Skeletal muscle tissue (tissue), 3 donors: ENCODE measurements at regions not wholly inside any gene's neighbourhood (a gene's known extent, or its start where the extent isn't known, plus 50 kb on each side); places are given as distances from the start of the nearest gene placed in this dataset.
"Not testable (repeated sequence)": the region's sequence is repeated elsewhere in the genome, so short reads cannot be mapped to it uniquely, and the experiment has no call there.

ENCODE experiments used
- H3K27ac ChIP-seq: one replicate; pipeline ENCODE4 v1.7.0; 2013; ENCODE audit warnings: mild to moderate bottlenecking, low read depth, low read length, inconsistent platforms
- H3K27me3 ChIP-seq, 3 donors: one replicate each; pipeline ENCODE4 v1.7.0; 2013; ENCODE audit warnings: low read length in 3 of 3; ENCODE audit not compliant: control insufficient read depth in 3 of 3, insufficient read depth in 3 of 3
- H3K36me3 ChIP-seq, 3 donors: one replicate each; pipeline ENCODE4 v1.7.0; 2013; ENCODE audit warnings: low read length in 3 of 3; ENCODE audit not compliant: control insufficient read depth in 3 of 3, insufficient read depth in 3 of 3
- H3K4me1 ChIP-seq, 3 donors: one replicate each; pipeline ENCODE4 v1.7.0; 2013; ENCODE audit warnings: low read length in 3 of 3, mild to moderate bottlenecking in 3 of 3; ENCODE audit not compliant: control insufficient read depth in 3 of 3, insufficient read depth in 3 of 3
- H3K4me3 ChIP-seq, 3 donors: one replicate each; pipeline ENCODE4 v1.7.0; 2013; ENCODE audit warnings: low read length in 3 of 3
- H3K9ac ChIP-seq, 3 donors: one replicate each; pipeline ENCODE4 v1.7.0; 2013; ENCODE audit warnings: low read length in 3 of 3, mild to moderate bottlenecking in 3 of 3, moderate library complexity in 2 of 3, low read depth in 1 of 3
- H3K9me3 ChIP-seq, 3 donors: one replicate each; pipeline ENCODE4 v1.7.0; 2013; ENCODE audit warnings: low read length in 3 of 3; ENCODE audit not compliant: control insufficient read depth in 3 of 3
- donor health status: Osteomylitis.

DNA sequence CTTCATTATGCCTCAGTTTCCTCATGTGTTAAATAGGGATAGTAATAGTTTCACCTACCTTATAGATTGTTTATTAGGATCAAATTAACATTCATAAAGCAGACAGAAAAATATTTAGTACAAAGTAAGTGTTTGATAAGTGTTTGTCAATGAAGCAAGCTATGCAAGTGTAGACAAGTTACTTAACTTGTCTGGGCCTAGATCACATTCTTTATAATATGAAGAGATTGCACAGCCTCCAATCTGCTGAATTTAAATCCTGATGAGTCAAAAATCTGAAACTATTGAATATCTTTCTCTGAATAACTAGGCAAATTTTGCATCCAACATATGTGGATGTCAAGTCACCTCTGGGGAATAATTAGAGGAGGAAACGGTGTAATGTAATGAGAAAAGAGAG, 170.5 kb downstream of the MZT1 start:
- H3K4me3 ChIP-seq: no peak overlapping the region
- H3K9me3 ChIP-seq: no peaks in the 10 kb centered on the region
- no peaks in the 10 kb centered on the region for H3K36me3 ChIP-seq
- H3K4me1 ChIP-seq: no peaks in the 10 kb centered on the region
- no peak overlapping the region for H3K27ac ChIP-seq
- H3K9ac ChIP-seq: no peak overlapping the region
- no peaks in the 10 kb centered on the region for H3K27me3 ChIP-seq

DNA sequence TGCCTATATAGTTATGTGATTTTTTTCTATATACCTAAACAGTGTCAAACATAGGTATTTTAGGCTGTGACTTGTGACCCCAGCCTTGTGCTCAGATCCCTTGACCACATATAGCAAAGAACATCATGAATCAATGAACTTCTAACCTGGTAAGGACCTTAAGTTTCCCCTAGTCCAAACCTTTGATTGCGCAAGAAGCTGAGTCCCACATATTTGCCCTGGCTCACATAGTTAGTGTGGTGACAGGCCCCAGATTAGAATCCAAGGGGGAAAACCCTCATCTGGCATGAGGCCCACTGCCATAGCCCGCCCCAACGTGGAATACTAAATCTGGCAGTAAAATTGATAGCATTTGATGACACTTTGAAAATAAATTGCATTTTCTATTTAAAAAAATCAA, 171.8 kb downstream of the MZT1 start:
- H3K4me1 ChIP-seq: no peaks in the 10 kb centered on the region
- H3K36me3 ChIP-seq: no peaks in the 10 kb centered on the region
- H3K4me3 ChIP-seq: no peak overlapping the region
- no peak overlapping the region for H3K9ac ChIP-seq
- H3K27me3 ChIP-seq: no peaks in the 10 kb centered on the region
- H3K27ac ChIP-seq: no peak overlapping the region
- H3K9me3 ChIP-seq: no peaks in the 10 kb centered on the region

- no peaks in the 10 kb centered on the region for H3K27me3 ChIP-seq
- H3K27ac ChIP-seq: no peak overlapping the region
- H3K36me3 ChIP-seq: no peaks in the 10 kb centered on the region
- no peaks in the 10 kb centered on the region for H3K4me1 ChIP-seq
- H3K4me3 ChIP-seq: no peak overlapping the region
- no peak overlapping the region for H3K9ac ChIP-seq
- H3K9me3 ChIP-seq: no peaks in the 10 kb centered on the region
Observed at GRCh38 chr13:72552731-72553130, 174.7 kb downstream of the MZT1 start.

DNA sequence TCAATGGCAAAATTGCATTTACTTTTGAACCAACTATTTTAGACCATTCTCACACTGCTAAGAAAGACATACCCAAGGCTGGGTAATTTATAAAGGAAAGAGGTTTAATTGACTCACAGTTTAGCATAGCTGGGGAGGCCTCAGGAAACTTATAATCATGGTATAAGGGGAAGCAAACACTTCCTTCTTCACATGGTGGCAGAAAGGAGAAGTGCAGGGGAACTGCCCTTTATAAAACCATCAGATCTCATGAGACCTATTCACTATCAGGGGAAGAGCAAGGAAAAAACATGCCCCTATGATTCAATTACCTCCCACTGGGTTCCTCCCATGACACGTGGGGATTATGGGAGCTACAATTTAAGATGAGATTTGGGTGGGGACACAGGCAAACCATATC, 181.5 kb downstream of the MZT1 start:
- not testable (repeated sequence) for H3K4me3 ChIP-seq, H3K27me3 ChIP-seq, H3K9me3 ChIP-seq, H3K9ac ChIP-seq, H3K36me3 ChIP-seq, H3K4me1 ChIP-seq, H3K27ac ChIP-seq

DNA sequence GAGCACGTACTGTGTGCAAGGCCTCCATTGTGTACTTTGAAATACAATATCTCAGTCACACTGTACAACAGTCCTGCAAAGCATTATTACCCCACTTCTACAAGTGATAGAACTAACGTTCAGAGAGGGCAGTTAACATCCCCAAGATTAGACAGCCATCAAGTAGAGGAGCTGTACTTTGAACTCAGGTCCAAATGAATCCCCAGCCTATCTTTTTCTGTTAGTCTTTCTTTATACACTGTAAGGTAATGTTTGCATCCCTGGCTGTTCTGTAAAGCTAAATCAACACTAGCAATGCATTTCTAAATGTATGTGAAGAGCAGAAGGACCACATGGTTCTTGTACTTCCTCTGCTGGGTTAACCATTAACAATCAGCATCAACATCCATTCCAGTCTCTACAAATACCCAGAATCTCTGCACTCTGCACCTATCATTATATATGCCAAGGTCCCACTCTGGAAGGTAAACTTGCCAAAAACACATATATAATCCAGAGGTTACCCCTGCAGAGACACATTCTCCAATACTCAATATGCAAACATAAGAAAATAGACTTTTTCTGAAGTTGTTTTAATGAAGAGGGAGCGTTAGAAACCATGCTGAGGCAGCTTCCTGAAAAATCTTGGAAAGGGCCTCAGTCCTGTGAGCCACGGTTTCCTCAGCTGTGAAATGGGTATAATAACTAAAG, 182.3 kb downstream of the MZT1 start:
- Histone ChIP-seq H3K4me3 (no peak overlapping the region), H3K9ac (no peak overlapping the region), H3K27me3 (no peaks in the 10 kb centered on the region), H3K36me3 (no peaks in the 10 kb centered on the region), H3K9me3 (no peaks in the 10 kb centered on the region), H3K4me1 (no peaks in the 10 kb centered on the region), H3K27ac (no peak overlapping the region)

- no peaks in the 10 kb centered on the region for H3K4me1 ChIP-seq
- no peak overlapping the region for H3K4me3 ChIP-seq
- H3K27ac ChIP-seq: no peak overlapping the region
- no peak overlapping the region for H3K9ac ChIP-seq
- no peaks in the 10 kb centered on the region for H3K36me3 ChIP-seq
- no peaks in the 10 kb centered on the region for H3K9me3 ChIP-seq
- H3K27me3 ChIP-seq: no peaks in the 10 kb centered on the region
Observed at GRCh38 chr13:72544042-72544441, 183.4 kb downstream of the MZT1 start.

GRCh38 chr13:72542241-72542640, 185.2 kb downstream of the MZT1 start:
- H3K36me3 ChIP-seq: no peaks in the 10 kb centered on the region
- no peak overlapping the region for H3K27ac ChIP-seq
- H3K4me3 ChIP-seq: no peak overlapping the region
- H3K27me3 ChIP-seq: no peaks in the 10 kb centered on the region
- H3K9ac ChIP-seq: no peak overlapping the region
- no peaks in the 10 kb centered on the region for H3K9me3 ChIP-seq
- H3K4me1 ChIP-seq: no peaks in the 10 kb centered on the region

DNA sequence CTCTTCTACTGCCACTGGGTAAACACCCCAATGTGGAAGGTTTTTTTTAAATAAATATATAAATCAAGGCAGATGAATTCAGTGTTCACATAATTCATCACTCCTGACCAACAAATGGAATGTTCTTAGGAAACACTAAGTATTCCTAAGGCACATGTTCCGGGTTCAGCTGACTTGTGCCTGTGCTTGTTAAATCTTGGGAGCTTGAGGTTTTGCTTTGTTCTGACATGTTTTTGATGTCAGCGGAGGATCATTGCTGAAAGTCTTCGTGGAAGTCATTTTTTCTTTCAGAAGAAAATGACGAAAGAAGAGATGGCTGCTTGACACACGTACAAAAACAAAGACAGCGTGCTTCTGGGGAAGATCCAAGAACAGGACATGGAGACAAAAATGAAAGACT, 185.8 kb downstream of the MZT1 start:
- Histone ChIP-seq H3K4me1 (no peaks in the 10 kb centered on the region), H3K9me3 (no peaks in the 10 kb centered on the region), H3K9ac (no peak overlapping the region), H3K36me3 (no peaks in the 10 kb centered on the region), H3K27me3 (no peaks in the 10 kb centered on the region), H3K27ac (no peak overlapping the region), H3K4me3 (no peak overlapping the region)

DNA sequence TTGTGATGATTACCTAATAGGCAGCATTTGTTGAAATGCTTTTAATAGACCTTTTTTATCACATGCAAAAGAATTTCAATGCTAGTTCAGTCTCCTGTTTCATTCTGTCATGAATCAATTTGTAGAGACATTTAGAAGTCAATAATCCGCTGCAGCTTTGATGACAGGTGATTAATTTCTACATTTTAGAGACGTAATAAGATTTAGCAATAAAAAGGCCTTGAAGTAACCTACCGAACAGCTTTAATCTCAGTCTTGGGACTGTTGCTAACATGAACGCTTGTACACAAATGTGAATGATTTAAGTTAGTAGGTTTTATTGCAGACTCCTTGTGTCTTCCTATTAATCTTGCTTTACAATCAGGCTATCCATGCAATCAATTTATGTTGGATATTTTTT, 186.5 kb downstream of the MZT1 start:
- Histone ChIP-seq H3K36me3 (no peaks in the 10 kb centered on the region), H3K4me3 (no peak overlapping the region), H3K27me3 (no peaks in the 10 kb centered on the region), H3K4me1 (no peaks in the 10 kb centered on the region), H3K9me3 (no peaks in the 10 kb centered on the region), H3K9ac (no peak overlapping the region), H3K27ac (no peak overlapping the region)

- no peaks in the 10 kb centered on the region for H3K36me3 ChIP-seq
- H3K9ac ChIP-seq: no peak overlapping the region
- H3K4me1 ChIP-seq: no peaks in the 10 kb centered on the region
- H3K27ac ChIP-seq: no peak overlapping the region
- H3K9me3 ChIP-seq: no peaks in the 10 kb centered on the region
- no peaks in the 10 kb centered on the region for H3K27me3 ChIP-seq
- no peak overlapping the region for H3K4me3 ChIP-seq
Observed at GRCh38 chr13:72539925-72540324, 187.5 kb downstream of the MZT1 start.

DNA sequence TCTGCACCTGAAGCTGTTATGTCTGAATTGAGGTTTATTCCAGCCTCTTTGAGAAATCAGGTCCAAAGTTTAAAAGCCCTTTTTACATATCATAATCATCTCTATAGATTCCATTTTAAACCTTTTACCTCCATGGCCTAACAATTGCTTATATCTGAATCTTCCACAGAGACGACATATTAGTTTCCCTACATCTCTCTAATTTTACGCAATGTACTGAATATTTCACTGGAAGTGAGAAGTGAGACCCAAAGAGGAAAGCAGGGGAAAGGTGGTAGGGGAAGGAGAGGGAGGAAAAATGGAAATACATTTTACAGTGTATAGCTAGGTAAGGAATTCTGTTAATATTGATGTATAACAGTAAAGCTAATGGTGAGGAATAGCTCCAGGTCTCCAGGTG, 189.6 kb downstream of the MZT1 start:
- H3K36me3 ChIP-seq: no peaks in the 10 kb centered on the region
- H3K4me1 ChIP-seq: no peaks in the 10 kb centered on the region
- no peaks in the 10 kb centered on the region for H3K27me3 ChIP-seq
- H3K9ac ChIP-seq: no peak overlapping the region
- no peak overlapping the region for H3K4me3 ChIP-seq
- no peak overlapping the region for H3K27ac ChIP-seq
- no peaks in the 10 kb centered on the region for H3K9me3 ChIP-seq
